Hepatic stellate cell (primary cell): ENCODE measurements at regions not wholly inside any gene's neighbourhood (a gene's known extent, or its start where the extent isn't known, plus 50 kb on each side); places are given as distances from the start of the nearest gene placed in this dataset.
"Not testable (repeated sequence)": the region's sequence is repeated elsewhere in the genome, so short reads cannot be mapped to it uniquely, and the experiment has no call there.

Experiments used
- DNase-seq: peaks from one replicate; pipeline ENCODE4 v3.0.0; 2011; ENCODE audit warnings: low spot score

DNA sequence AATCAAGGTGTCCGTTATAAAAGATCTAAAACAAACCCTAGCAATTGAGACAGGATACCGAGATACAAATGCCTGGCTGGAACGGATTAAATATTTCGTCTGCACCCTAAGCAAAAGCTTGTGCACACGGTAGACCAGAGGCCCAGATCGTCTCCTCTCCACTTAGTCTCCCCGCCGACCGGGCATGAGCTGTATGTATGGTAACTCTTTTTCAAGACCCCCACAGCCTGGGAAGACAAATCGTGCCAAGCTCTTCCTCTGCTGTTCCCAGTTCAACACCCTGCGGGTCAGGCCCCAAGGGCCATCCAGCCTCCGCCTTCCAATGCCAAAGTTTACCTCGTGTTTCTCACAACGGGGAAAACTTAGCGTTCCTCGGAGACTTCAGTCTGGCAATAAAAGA lies 285.7 kb upstream of the GALNT17 start:
- no peak for DNase-seq

DNA sequence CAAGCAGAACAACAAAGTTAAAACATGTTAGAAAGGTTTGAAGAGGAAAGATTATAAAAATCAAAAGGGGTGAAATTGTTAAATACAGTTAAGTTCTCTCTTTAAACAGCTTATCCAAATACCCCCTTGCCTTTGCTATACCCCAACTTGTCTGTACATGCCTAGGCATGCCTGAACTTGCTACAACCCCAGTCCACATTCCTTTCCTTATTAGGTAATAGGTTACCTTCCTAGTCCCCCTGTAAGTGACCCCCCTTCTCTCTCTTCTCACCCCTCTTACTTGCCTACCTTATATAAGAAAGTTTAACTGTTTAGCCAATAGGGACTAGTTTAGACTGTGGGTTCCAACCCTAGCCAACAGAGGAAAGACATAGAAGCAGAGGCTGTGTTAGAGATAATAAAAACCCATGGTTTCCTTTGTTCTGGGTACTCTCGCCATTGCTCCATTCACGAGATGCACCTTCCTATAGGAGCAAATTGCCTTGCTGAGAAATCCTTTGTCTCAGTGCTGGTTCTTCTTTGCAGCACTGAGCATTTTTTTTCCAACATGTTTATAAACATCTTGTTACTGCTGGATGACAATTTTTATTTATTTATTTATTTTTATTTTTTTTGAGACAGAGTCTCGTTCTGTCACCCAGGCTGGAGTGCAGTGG lies 282.2 kb upstream of the GALNT17 start:
- DNase-seq, result no peak

DNA sequence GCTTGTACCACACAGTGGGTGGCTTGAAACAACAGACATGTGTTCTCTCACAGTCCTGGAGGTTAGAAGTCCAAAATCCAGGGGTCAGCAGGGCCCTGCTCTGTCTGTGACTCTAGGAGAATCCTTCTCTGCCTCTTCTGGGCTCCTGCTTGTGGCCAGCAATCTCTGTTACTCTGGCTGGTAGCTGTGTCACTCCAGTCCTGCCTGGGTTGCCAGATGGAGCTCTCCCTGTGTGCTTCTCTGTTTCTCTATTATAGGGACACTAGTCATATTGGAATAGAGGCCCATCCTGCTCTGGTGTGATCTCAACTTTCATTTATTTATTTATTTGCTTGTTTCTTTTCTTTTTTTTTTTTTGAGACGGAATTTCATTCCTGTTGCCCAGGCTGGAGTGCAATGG lies 276.6 kb upstream of the GALNT17 start:
- DNase-seq, result no peak

DNA sequence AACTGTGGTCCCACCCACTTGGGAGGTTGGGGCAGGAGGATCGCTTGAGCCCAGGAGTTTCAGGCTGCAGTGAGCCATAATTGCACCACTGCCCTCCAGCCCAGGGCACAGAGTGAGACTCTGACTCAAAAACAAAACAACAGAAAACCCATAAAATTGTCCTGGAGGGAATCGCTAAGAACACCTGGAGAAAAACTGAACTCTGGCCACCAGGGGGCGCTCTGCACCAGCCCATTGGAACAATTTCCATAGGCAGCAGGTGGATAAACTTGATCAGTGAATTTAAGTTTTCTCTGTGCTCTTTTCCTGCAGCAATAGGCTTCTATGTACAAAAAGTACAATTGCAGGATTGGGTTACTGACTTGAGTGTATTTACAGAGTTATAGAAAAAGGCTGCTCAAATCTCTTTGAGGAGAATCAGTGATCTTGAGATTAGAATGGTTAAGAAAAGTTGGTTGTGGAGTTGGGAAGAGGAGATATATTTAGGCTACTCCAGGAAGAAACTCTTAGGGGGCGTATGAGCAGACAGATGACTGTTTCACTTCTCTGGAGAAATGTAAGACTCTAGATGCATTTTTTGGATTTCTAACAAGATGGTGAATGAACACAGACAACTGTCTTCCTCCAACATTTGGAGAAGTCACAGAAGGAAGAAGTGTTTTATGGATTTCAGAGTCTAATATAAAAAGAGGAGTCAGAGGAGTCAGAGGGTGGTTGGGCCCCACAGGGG lies 274.9 kb upstream of the GALNT17 start:
- DNase-seq, result peak; percentile 37

DNA sequence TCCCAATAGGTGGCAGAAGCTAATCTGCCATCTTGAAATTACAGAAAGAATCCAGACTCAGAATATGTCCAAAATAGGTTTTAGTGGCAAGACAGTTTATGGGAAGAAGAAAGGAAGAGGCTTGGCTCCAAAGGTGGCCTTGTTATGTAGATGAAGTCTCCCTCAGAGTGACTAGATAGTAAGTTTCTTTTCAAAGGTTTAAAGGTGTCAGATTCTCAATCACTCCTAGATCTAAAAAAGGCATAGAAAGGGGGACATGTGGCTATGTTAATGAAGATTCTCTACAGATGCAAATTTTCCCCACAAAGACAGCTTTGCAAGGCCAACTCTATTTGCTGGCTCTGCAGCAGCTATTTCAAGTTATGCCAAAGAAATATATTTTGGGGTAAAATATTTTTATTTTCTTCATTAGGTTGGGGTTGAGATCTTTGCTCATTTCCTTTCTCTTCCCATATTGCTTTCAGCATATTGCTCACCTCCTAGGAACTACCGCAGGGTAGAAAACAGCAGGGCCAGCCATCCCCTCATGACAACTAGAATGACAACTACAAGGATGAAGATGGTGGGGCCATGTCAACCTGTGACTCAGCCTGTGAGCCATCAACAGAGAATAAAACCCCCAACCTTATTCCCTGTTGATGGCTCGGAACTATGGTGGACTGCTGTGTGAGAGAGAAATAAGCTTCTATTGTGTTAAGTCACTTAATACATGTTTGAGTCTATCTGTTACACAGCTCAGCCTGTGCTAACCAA lies 274.0 kb upstream of the GALNT17 start:
- no peak for DNase-seq

DNA sequence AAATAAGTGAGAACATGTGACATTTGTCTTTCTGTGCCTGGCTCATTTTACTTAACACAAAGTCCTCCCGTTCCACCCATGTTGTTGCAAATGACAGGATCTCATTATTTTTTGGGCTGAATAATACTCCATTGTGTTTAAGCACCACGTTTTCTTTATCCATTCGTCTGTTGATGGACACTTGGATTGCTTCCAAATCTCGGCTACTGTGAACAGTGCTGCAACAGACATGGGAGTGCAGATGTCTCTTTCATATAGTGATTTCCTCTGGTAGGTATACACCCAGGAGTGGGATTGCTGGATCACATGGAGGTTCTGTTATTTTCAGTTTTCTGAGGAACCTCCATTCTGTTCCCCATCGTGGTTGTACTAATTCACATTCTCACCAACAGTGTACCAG lies 264.4 kb upstream of the GALNT17 start:
- DNase-seq, result no peak

DNA sequence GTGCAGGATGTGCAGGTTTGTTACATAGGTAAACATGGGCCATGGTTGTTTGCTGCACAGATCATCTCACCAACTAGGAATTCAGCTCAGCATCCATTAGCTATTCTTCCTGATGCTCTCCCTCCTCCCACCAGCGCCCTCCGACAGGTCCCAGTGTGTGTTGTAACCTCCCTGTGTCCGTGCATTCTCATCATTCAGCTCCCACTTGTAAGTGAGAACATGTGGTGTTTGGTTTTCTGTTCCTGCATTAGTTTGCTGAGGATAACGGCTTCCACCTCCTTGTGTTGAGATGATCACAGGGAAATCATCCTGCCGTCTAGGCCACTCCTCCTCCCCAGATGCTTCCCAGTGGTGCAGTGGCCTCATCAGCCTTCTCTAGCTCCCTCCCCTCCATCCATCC lies 261.6 kb upstream of the GALNT17 start:
- DNase-seq, result no peak

DNA sequence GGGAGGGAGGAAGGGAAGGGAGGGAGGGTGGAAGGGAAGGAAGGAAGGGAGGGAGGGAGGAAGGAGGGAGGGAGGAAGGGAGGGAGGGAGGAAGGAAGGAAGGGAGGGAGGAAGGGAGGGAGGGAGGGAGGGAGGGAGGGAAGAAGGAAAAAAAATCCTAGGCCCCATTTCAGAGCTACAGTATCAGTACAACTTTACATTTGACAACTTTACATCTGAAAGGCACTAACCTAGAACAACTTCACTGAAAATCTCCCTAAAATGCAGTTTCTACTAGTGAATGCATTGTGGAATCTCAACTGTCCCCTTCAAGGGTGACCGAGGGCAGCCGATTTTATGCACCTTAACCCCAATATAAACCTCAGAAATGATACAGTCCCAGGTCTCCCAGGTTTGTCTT lies 259.8 kb upstream of the GALNT17 start:
- DNase-seq, result no peak

DNA sequence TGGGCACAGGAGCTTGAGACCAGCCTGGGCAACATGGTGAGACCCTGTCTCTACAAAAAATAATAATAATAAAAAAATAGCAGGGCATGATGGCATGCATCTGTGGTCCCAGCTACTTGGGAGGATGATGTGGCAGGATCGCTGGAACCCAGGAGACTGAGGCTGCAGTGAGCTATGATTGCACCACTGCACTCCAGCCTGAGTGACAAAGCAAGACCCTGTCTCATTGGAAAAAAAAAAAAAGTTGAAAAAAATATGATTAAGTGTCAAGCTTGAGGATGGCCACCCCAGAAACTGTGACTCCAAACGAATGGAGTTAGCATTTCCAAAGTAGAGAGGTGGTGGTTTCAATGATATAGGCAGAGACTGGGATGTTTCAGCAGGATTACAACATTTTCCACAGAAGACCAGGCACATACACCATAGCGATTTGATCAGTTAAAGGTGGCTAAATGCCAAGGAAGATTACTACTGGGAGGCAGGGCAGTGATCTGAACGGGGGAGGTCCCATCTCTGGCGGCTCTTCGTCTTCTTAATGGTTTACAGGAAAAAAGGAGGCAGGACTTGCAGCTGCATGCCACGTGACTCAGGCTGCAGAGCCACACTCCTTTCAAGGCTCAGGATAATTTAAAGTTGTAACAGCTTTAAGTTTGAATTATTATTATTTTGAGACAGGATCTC lies 250.6 kb upstream of the GALNT17 start:
- no peak for DNase-seq

DNA sequence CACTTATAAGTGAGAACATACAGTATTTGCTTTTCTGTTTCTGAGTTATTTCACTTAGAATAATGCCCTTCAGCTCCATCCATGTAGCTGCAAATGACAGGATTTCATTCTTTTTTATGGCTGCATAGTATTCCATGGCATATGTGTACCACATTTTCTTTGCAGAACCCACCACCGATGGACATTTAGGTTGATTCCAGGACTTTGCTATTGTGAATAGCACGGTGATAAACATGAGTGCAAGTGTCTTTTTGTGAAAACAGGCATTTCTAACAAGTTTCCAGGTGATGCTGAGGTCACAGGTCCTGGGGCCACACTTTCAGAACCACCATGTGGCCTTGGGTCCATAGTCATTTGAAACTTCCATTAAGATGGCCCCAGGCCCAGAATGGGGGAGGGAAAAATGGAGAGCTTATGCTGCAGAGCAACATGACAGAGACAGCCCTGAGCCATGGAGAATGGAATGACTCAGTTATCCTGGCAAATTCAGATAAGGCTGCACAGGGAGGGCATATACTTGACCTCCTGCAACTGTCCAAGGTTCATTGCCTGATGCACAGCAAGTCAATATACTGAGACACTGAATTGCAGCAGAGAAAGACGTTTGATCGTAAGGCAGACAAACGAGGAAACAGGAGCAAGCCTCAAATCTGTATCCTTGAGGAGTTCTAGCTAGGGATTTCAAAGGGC lies 248.0 kb upstream of the GALNT17 start:
- no peak for DNase-seq

DNA sequence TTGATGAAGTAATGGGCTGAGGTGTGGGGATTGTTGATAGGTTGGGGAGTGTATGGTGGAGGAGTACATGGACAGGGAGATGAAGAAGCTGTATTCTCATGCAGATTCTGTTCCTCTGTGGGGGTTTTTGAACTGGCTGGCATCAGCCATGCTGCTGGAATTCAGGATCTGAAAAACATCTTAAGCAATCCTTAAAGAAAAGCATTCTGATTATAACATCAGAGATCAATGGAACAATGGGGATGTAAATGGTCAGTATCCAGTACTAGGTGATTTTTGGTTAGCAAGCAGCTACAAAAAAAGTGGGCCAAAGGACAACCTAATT lies 247.5 kb upstream of the GALNT17 start:
- no peak for DNase-seq

DNA sequence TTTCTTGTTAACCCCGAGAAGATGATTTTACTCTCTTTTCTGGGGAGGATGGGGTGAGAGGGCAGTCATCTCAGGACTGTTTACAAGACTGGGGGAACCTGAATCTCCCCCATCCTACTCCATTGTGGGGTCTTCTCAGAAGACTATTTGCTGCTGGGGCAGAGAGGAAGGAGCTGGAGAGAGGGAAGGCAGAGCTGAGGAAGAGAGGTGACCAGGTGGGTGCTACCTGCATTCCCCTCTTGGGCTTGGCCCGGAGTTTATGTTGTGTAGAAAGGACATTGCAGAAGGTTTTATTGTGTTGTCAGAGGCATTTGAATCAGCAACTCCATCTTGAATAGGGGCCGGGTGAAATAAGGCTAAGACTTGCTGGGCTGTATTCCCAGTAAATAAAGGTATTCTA lies 247.1 kb upstream of the GALNT17 start:
- no peak for DNase-seq

DNA sequence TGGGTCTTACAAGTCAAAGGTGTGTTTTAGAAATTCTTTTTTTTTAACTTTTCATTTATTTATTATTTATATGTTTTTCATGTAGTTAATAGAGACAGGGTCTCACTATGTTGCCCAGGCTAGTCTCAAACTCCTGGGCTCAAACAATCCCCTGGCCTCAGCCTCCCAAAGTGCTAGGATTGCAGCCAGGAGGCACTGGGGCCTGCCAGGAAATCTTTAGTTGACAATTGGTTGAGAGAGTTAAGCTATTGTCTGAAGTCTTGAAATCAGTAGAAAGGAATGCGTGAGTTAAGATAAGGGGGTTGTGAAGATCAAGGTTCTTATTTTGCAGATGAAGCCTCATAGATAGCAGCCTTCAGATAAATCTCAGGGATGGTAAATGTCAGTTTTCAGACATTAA lies 245.4 kb upstream of the GALNT17 start:
- DNase-seq, result no peak

DNA sequence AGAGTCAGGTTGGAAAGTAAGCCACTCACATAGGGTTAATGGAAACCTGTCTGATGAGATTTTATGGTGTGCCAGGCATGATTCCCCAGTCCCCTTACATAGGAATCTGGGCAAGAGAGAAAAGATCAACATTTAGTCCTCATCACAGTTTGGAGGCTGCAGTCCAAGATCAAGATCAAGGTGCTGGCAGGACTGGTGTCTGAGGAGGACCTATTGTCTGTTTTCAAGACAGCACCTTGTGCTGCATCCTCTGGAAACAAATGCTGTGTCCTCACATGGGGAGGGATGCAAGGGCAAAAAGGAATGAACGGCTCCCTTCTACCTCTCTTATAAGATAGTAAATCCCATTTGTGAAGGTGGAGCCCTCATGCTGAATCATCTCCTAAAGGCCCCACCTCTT lies 244.8 kb upstream of the GALNT17 start:
- no peak for DNase-seq

DNA sequence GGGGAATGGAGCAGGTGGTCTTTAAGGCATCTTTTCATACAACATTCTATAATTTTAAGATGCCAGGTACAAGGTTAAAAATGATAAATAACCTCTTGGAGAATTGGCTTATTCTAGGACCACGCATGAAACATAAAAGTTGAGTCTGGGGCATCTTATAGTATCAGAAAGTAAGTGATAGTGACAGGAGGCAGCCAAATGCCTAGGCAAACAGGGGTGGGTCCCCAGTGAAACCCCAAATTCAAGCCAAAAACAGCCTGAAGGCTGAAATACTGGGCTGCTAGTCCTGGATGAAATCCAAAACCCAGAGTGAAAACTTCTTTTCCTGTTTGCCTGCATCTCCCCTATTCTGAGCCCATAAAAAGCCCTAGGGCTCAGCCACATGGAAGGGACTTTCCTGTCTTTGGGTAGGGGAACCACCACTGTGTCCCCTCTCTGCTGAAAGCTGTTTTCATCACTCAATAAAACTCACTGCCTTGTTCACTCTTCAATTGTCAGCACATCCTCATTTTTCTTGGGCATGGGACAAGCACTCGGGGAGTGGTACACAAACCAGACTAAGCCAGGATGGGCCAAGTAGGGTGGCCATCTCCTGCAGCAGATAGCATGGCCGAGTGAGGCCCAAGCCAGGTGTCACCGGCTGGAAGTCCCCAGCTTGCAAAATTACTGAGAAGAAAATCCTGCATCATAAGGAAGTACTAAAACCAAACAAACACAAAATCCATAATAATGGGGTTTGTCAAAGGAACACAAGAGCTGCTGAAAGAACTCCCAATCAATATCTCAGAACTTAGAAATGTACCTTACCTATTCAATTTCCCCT lies 241.6 kb upstream of the GALNT17 start:
- DNase-seq, result no peak

DNA sequence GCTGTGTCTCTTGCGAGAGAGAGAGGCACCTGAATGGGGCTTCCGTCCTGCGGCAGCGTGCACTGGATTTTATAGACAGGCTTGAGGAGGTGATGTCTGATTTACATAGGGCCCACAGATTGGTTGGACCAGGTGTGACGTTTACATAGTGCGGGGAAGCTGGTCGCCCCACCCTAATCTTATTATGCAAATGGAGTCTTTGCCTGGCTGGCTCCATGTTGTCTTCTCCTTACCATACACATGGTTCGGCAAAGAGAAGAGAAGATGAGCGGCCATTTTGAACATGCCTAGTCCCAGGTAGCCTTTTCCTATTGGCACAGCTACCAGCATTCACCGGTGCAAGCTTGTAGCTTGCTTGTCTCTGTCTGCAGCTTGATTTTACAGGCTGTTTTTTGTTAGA lies 238.5 kb upstream of the GALNT17 start:
- no peak for DNase-seq

DNA sequence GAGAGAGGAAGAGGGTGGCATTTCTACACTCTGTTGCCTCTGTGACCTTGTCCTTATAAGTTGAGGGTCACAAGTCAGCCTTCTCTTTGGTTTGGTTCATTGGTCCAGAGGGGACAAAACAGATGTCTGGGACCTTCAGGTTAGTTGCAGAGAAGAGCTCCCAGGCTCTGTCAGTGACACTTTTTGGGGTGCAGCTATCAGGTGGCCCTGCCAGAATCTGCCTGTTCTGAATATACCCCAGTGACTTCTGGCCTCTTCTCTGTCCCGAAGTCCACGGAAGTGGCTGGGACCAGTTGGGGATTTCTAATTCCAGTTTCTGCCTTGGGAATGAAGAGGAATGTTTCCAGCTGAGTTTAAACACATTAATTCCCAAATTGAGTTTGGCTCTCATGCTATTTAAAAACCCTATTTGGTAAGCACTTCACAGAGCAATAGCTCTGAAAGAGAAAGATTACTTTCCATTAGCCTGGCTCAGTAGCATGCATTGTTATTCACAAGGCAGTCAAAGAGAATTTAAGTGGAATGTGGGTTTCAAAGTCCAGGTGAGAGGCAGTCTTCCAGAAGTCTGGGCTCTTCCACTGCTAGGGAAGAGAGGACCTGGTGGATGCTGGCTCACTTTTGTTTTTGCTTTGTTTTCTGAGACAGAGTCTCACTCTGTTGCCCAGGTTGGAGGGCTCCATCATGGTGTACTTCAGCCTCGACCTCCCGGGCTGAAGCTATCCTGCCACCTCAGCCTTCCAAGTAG lies 237.8 kb upstream of the GALNT17 start:
- no peak for DNase-seq

DNA sequence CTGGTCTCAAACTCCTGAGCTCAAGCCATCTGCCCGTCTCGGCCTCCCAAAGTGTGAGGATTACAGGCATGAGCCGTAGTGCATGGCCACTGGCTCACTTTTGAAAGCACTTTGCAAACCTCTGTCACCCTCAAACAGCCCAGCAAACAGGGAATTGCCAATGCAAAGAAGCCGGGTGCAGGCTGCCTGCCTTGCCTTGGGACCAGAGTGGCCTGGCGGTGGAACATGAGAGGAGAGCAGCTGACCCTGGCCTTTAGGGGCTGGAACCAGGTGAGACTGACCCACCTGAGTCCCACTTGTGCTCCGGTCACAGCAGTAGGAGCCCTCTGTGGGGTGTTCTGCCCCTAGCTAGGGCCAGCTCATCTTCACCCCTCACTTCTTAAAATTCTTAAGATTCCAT lies 237.1 kb upstream of the GALNT17 start:
- DNase-seq, result no peak

DNA sequence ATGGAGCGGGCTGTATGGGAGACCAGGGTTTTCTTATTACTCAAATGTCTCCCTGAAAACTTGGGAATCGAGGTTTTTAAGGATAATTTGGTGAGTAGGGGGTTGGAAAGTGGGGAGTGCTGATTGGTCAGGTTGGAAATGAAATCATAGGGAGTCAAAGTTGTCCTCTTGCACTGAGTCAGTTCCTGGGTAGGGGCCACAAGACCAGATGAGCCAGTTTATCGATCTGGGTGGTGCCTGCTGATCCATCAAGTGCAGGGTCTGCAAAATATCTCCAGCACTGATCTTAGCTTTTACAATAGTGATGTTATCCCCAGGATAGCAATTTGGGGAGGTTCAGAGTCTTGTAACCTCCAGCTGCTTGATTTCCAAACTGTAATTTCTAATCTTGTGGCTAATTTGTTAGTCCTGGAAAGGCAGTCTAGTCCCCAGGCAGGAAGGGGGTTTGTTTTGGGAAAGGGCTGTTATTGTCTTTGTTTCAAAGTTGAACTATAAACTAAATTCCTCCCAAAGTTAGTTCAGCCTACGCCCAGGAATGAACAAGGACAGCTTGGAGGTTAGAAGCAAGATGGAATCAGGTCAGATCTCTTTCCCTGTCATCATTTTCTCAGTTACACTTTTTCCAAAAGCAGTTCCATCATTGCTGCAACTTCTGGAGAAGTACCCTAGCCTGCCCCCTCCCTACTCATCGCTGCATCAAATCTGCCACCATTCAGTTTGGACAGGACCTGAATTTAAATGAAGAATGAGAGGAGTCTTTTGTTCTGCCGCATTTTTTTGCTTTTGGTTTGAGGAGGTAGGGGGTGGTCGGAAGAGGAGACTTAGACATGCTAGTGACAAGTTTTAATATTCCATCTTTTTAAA lies 236.4 kb upstream of the GALNT17 start:
- not testable (repeated sequence) for DNase-seq
